HEK293 (cell line): ENCODE measurements at regions not wholly inside any gene's neighbourhood (a gene's known extent, or its start where the extent isn't known, plus 50 kb on each side); places are given as distances from the start of the nearest gene placed in this dataset.

ENCODE experiments used
- CTCF ChIA-PET: fragments of 350-600 bp; formaldehyde crosslinking; extraction: SDS; loops from one replicate; lab custom pipeline; 2021; ENCODE audit warnings: antibody characterized with exemption; lab: Yijun Ruan, JAX
- POLR2A ChIA-PET: fragments of 300-600 bp; formaldehyde crosslinking; extraction: SDS; loops from one replicate; lab custom pipeline; 2020; ENCODE audit warnings: antibody characterized with exemption, inconsistent platforms; lab: Yijun Ruan, JAX
- H3K27ac ChIP-seq: fragments of 200-500 bp; sonication (Bioruptor generic); 2 replicates; pipeline ENCODE4 v1.5.1; 2014; ENCODE audit warnings: low read depth, low read length, control low read depth, inconsistent platforms; ENCODE audit errors: extremely low read depth
- H3K36me3 ChIP-seq, 2 experiments: fragments of 200-500 bp in 1 of 2; sonication (Bioruptor generic) in 1 of 2; 1 replicate in 1 of 2; 2 replicates in 1 of 2; pipeline ENCODE4 v1.5.1; 2014 to 2017; ENCODE audit warnings: inconsistent platforms in 2 of 2, low read length in 2 of 2; ENCODE audit not compliant: control insufficient read depth in 2 of 2, insufficient read depth in 1 of 2
- H3K4me1 ChIP-seq: fragments of 200-500 bp; sonication (Bioruptor generic); 2 replicates; pipeline ENCODE4 v1.5.1; 2014; ENCODE audit warnings: mild to moderate bottlenecking, low read length, inconsistent platforms; ENCODE audit not compliant: control insufficient read depth, insufficient read depth
- H3K4me3 ChIP-seq: 2 replicates; pipeline ENCODE4 v1.5.1; 2011; ENCODE audit warnings: low read depth, mild to moderate bottlenecking, control low read depth, low read length, moderate library complexity
- H3K9me3 ChIP-seq: fragments of 200-500 bp; sonication (Bioruptor generic); 2 replicates; pipeline ENCODE4 v1.5.1; 2014; ENCODE audit warnings: low read depth, low read length, inconsistent platforms; ENCODE audit not compliant: control insufficient read depth, insufficient read depth
- GLI2 ChIP-seq: fragments of 450-650 bp; formaldehyde crosslinking; IDR thresholded peaks from 2 replicates; pipeline ENCODE4; 2017; ENCODE audit warnings: missing biosample characterization, missing genetic modification characterization, low read depth, borderline replicate concordance
- HOXD13 ChIP-seq: sonication (generic); formaldehyde crosslinking; IDR thresholded peaks from 2 replicates; pipeline ENCODE4 v1.8.0; 2022; ENCODE audit warnings: missing genetic modification reagents, borderline replicate concordance
- MEIS1 ChIP-seq: sonication (generic); formaldehyde crosslinking; IDR thresholded peaks from 2 replicates; pipeline ENCODE4 v1.8.1; 2022; ENCODE audit warnings: missing genetic modification reagents, mild to moderate bottlenecking, borderline replicate concordance
- SP2 ChIP-seq: fragments of 450-650 bp; formaldehyde crosslinking; IDR thresholded peaks from 2 replicates; pipeline ENCODE4 v1.5.1; 2016; ENCODE audit warnings: missing biosample characterization, missing genetic modification characterization
- TCF7L2 ChIP-seq: IDR thresholded peaks from 2 replicates; pipeline ENCODE4 v1.6.1; 2011; ENCODE audit warnings: low read depth, mild to moderate bottlenecking, inconsistent platforms, low read length, moderate library complexity, borderline replicate concordance
- WT1 ChIP-seq: fragments of 450-650 bp; formaldehyde crosslinking; IDR thresholded peaks from 2 replicates; pipeline ENCODE4 v1.5.1; 2016; ENCODE audit warnings: missing biosample characterization, missing genetic modification characterization
- ZBTB1 ChIP-seq: fragments of 450-650 bp; formaldehyde crosslinking; IDR thresholded peaks from 2 replicates; pipeline ENCODE4 v1.5.1; 2016; ENCODE audit warnings: missing biosample characterization, missing genetic modification characterization
- ZBTB17 ChIP-seq: fragments of 450-650 bp; formaldehyde crosslinking; IDR thresholded peaks from 2 replicates; pipeline ENCODE4 v1.5.1; 2016; ENCODE audit warnings: missing biosample characterization, missing genetic modification characterization
- ZBTB44 ChIP-seq: fragments of 450-650 bp; IDR thresholded peaks from 2 replicates; pipeline ENCODE4 v1.5.1; 2018; ENCODE audit warnings: missing biosample characterization, mild to moderate bottlenecking, missing genetic modification characterization
- ZNF121 ChIP-seq: fragments of 450-650 bp; formaldehyde crosslinking; IDR thresholded peaks from 2 replicates; pipeline ENCODE4 v1.5.1; 2016; ENCODE audit warnings: missing biosample characterization, missing genetic modification characterization
- ZNF146 ChIP-seq: fragments of 450-650 bp; formaldehyde crosslinking; IDR thresholded peaks from 2 replicates; pipeline ENCODE4 v1.5.1; 2016; ENCODE audit warnings: missing biosample characterization, missing genetic modification characterization
- ZNF223 ChIP-seq: fragments of 450-650 bp; formaldehyde crosslinking; IDR thresholded peaks from 2 replicates; pipeline ENCODE4 v1.5.1; 2016; ENCODE audit warnings: missing biosample characterization, missing genetic modification characterization
- ZNF24 ChIP-seq: fragments of 450-650 bp; formaldehyde crosslinking; IDR thresholded peaks from 2 replicates; pipeline ENCODE4 v1.5.1; 2016; ENCODE audit warnings: missing biosample characterization, missing genetic modification characterization
- ZNF248 ChIP-seq: fragments of 450-650 bp; formaldehyde crosslinking; IDR thresholded peaks from 2 replicates; pipeline ENCODE4 v1.5.1; 2017; ENCODE audit warnings: missing biosample characterization, missing genetic modification characterization
- ZNF280D ChIP-seq: fragments of 450-650 bp; formaldehyde crosslinking; IDR thresholded peaks from 2 replicates; pipeline ENCODE4 v1.5.1; 2016; ENCODE audit warnings: missing biosample characterization, missing genetic modification characterization
- ZNF311 ChIP-seq: fragments of 450-650 bp; formaldehyde crosslinking; IDR thresholded peaks from 2 replicates; pipeline ENCODE4 v1.5.1; 2017; ENCODE audit warnings: missing biosample characterization, missing genetic modification characterization, borderline replicate concordance
- ZNF426 ChIP-seq: fragments of 450-650 bp; formaldehyde crosslinking; IDR thresholded peaks from 2 replicates; pipeline ENCODE4 v1.5.1; 2017; ENCODE audit warnings: missing biosample characterization, missing genetic modification characterization, mild to moderate bottlenecking, inconsistent platforms, moderate library complexity
- ZNF433 ChIP-seq: fragments of 450-650 bp; formaldehyde crosslinking; IDR thresholded peaks from 2 replicates; pipeline ENCODE4 v1.5.1; 2016; ENCODE audit warnings: missing biosample characterization, missing genetic modification characterization, low read depth
- ZNF449 ChIP-seq: fragments of 450-650 bp; formaldehyde crosslinking; IDR thresholded peaks from 2 replicates; pipeline ENCODE4 v1.5.1; 2017; ENCODE audit warnings: missing biosample characterization, mild to moderate bottlenecking, missing genetic modification characterization, moderate library complexity
- ZNF529 ChIP-seq: fragments of 450-650 bp; formaldehyde crosslinking; IDR thresholded peaks from 2 replicates; pipeline ENCODE4 v1.5.1; 2017; ENCODE audit warnings: missing genetic modification characterization, missing biosample characterization; ENCODE audit not compliant: insufficient replicate concordance
- ZNF585B ChIP-seq: fragments of 450-650 bp; formaldehyde crosslinking; IDR thresholded peaks from 2 replicates; pipeline ENCODE4 v1.5.1; 2016; ENCODE audit warnings: missing biosample characterization, missing genetic modification characterization
- ZNF596 ChIP-seq: fragments of 450-650 bp; IDR thresholded peaks from 2 replicates; pipeline ENCODE4 v1.5.0; 2018; ENCODE audit warnings: missing biosample characterization, mild to moderate bottlenecking, missing genetic modification characterization, moderate library complexity
- ZNF621 ChIP-seq: fragments of 450-650 bp; formaldehyde crosslinking; IDR thresholded peaks from 2 replicates; pipeline ENCODE4 v1.5.1; 2017; ENCODE audit warnings: missing biosample characterization, missing genetic modification characterization

GRCh38 chr1:218080863-218081262 lies 204.2 kb upstream of the RRP15 start (continued):
- TF ChIP-seq ZBTB44 (tag by site-specific recombination) (no peak), GLI2 (tag by site-specific recombination) (no peak), ZNF529 (tag by site-specific recombination) (no peak)

GRCh38 chr1:218081358-218081757 lies 203.7 kb upstream of the RRP15 start:
- Histone ChIP-seq H3K4me3 (no peak overlapping the region), H3K36me3 (no peaks in the 10 kb centered on the region), H3K4me1 (no peaks in the 10 kb centered on the region), H3K27ac (no peak overlapping the region), H3K9me3 (no peaks in the 10 kb centered on the region)
- TF ChIP-seq SP2 (tag by site-specific recombination) (no peak), TCF7L2 (no peak), WT1 (no peak), ZBTB17 (tag by site-specific recombination) (no peak), ZBTB1 (no peak), MEIS1 (no peak), ZNF223 (tag by site-specific recombination) (no peak), ZNF24 (no peak), ZNF146 (tag by site-specific recombination) (no peak), ZNF280D (no peak), ZNF433 (tag by site-specific recombination) (no peak), ZNF585B (tag by site-specific recombination) (no peak), ZNF621 (tag by site-specific recombination) (no peak), HOXD13 (CRISPR knock-in tag) (no peak), ZNF426 (no peak), ZNF311 (tag by site-specific recombination) (no peak), ZNF596 (tag by site-specific recombination) (no peak), ZNF121 (tag by site-specific recombination) (no peak), ZNF248 (tag by site-specific recombination) (no peak), ZNF449 (tag by site-specific recombination) (no peak)
- POLR2A ChIA-PET: no interaction called here
- CTCF ChIA-PET: no interaction called here
